IPS-NIHi7 (cell line): ENCODE measurements at regions not wholly inside any gene's neighbourhood (a gene's known extent, or its start where the extent isn't known, plus 50 kb on each side); places are given as distances from the start of the nearest gene placed in this dataset.
"Not testable (repeated sequence)": the region's sequence is repeated elsewhere in the genome, so short reads cannot be mapped to it uniquely, and the experiment has no call there.

Experiments
- DNase-seq: peaks from one replicate; pipeline ENCODE4 v3.0.0; 2012; ENCODE audit warnings: mixed read lengths; ENCODE audit errors: extremely low spot score

GRCh38 chr4:143819029-143819428 is 86.3 kb downstream of the GYPE start:
- no peak for DNase-seq

- DNase-seq: not testable (repeated sequence)
Observed at GRCh38 chr4:143817866-143818265, 87.5 kb downstream of the GYPE start.

GRCh38 chr4:143815375-143815774 is 90.0 kb downstream of the GYPE start:
- DNase-seq: not testable (repeated sequence)

- not testable (repeated sequence) for DNase-seq
Observed at GRCh38 chr4:143813431-143814154, 91.8 kb downstream of the GYPE start.

- DNase-seq: not testable (repeated sequence)
Observed at GRCh38 chr4:143791693-143792092, 91.2 kb upstream of the FREM3 start.

- not testable (repeated sequence) for DNase-seq
Observed at GRCh38 chr4:143790425-143790824, 90.0 kb upstream of the FREM3 start.

- not testable (repeated sequence) for DNase-seq
Observed at GRCh38 chr4:143789618-143790017, 89.1 kb upstream of the FREM3 start.

- DNase-seq: no peak
Observed at GRCh38 chr4:143784567-143784966, 84.1 kb upstream of the FREM3 start.

- no peak for DNase-seq
Observed at GRCh38 chr4:143782521-143782920, 82.0 kb upstream of the FREM3 start.

- peak; percentile 67 for DNase-seq
Observed at GRCh38 chr4:143773998-143774895, 73.8 kb upstream of the FREM3 start.

GRCh38 chr4:143771269-143771668 is 70.8 kb upstream of the FREM3 start:
- DNase-seq: no peak

GRCh38 chr4:143768007-143768591 is 67.6 kb upstream of the FREM3 start:
- DNase-seq: no peak

- no peak for DNase-seq
Observed at GRCh38 chr4:143763587-143763986, 63.1 kb upstream of the FREM3 start.

GRCh38 chr4:143762511-143762910 is 62.0 kb upstream of the FREM3 start:
- DNase-seq: no peak
